GM12878 (cell line): ENCODE measurements at regions not wholly inside any gene's neighbourhood (a gene's known extent, or its start where the extent isn't known, plus 50 kb on each side); places are given as distances from the start of the nearest gene placed in this dataset.

ENCODE experiments used
- ATAC-seq: fragments of 200-7000 bp; cut with Tn5 transposase; 3 replicates; pipeline ENCODE4 v1.9.1; 2020; ENCODE audit warnings: mild to moderate bottlenecking, moderate library complexity
- BruUV-seq: library from RNA; stranded (reverse); fragments of 400-500 nt; replicated peaks from 2 replicates; lab custom pipeline; 2021; lab: Mats Ljungman, UMichigan
- CTCF ChIA-PET: fragments of 300-600 bp; sonication (Branson Sonifier 250); formaldehyde crosslinking; extraction: SDS; loops from one replicate; lab custom pipeline; 2021; ENCODE audit warnings: inconsistent platforms; lab: Yijun Ruan, JAX
- POLR2A ChIA-PET: fragments of 350-600 bp; formaldehyde crosslinking; extraction: SDS; loops from one replicate; lab custom pipeline; 2021; ENCODE audit warnings: inconsistent platforms; lab: Charles Lee
- RAD21 ChIA-PET: fragments of 300-600 bp; sonication (Branson Sonifier 250); formaldehyde crosslinking; loops from one replicate; lab custom pipeline; 2023; ENCODE audit warnings: antibody characterized with exemption; ENCODE audit not compliant: unreplicated experiment; lab: Charles Lee
- SMC1A ChIA-PET: fragments of 300-600 bp; sonication (Branson Sonifier 250); formaldehyde crosslinking; loops from one replicate; lab custom pipeline; 2023; ENCODE audit not compliant: unreplicated experiment, uncharacterized antibody; lab: Charles Lee
- DNase-seq: peaks from one replicate; pipeline ENCODE4 v3.0.0-alpha.2; 2011; ENCODE audit warnings: low read depth, low spot score
- FAIRE-seq: peaks from 3 replicates; lab custom pipeline; 2011; peaks lifted over from hg19 to GRCh38; lab: Jason Lieb, UNC
- H2AFZ ChIP-seq: 2 replicates; pipeline ENCODE4 v1.6.0; 2011; ENCODE audit warnings: low read depth, low read length, control low read depth; ENCODE audit not compliant: control insufficient read depth
- H3K27ac ChIP-seq: 2 replicates; pipeline ENCODE4 v1.5.1; 2011; ENCODE audit warnings: control low read depth; ENCODE audit not compliant: control insufficient read depth, insufficient read depth
- H3K27me3 ChIP-seq, 2 experiments: replicated peaks in 1 of 2; 2 replicates each; pipeline versions ENCODE4 v1.6.0 to v1.6.1; 2011; ENCODE audit warnings: low read length in 1 of 2; ENCODE audit not compliant: control insufficient read depth in 2 of 2, insufficient read depth in 2 of 2
- H3K36me3 ChIP-seq, 2 experiments: 2 replicates each; pipeline ENCODE4 v1.5.1; 2011; ENCODE audit warnings: low read length in 1 of 2; ENCODE audit not compliant: control insufficient read depth in 2 of 2, insufficient read depth in 2 of 2
- H3K4me1 ChIP-seq: 2 replicates; pipeline ENCODE4 v1.6.1; 2011; ENCODE audit warnings: mild to moderate bottlenecking, low read length, moderate library complexity, mixed read lengths; ENCODE audit not compliant: control insufficient read depth, insufficient read depth
- H3K4me2 ChIP-seq: 2 replicates; pipeline ENCODE4 v1.6.0; 2011; ENCODE audit warnings: control low read depth; ENCODE audit not compliant: control insufficient read depth, insufficient read depth
- H3K4me3 ChIP-seq: fragments of 200-600 bp; sonication (generic); 2 replicates; pipeline ENCODE4 v1.5.1; 2016
- H3K79me2 ChIP-seq: 2 replicates; pipeline ENCODE4 v1.6.0; 2011; ENCODE audit warnings: low read length; ENCODE audit not compliant: control insufficient read depth, insufficient read depth
- H3K9ac ChIP-seq: 2 replicates; pipeline ENCODE4 v1.8.0; 2011; ENCODE audit warnings: low read length, control low read depth, mixed read lengths; ENCODE audit not compliant: control insufficient read depth, insufficient read depth
- H3K9me3 ChIP-seq: replicated peaks from 3 replicates; pipeline ENCODE4 v1.5.1; 2011; ENCODE audit warnings: mild to moderate bottlenecking, low read length; ENCODE audit not compliant: control insufficient read depth, insufficient read depth
- H4K20me1 ChIP-seq: 2 replicates; pipeline ENCODE4 v1.6.0; 2011; ENCODE audit not compliant: control insufficient read depth, insufficient read depth
- ASH2L ChIP-seq: fragments of 300-600, 200-600 bp; sonication (generic); IDR thresholded peaks from 2 replicates; pipeline ENCODE4 v1.6.1; 2017; ENCODE audit warnings: low read depth, mild to moderate bottlenecking, borderline replicate concordance
- CBX3 ChIP-seq: fragments of 200-600 bp; sonication (generic); IDR thresholded peaks from 2 replicates; pipeline ENCODE4 v1.6.1; 2016; ENCODE audit warnings: low read depth, borderline replicate concordance
- LARP7 ChIP-seq: fragments of 450-650 bp; IDR thresholded peaks from 2 replicates; pipeline ENCODE4 v1.6.1; 2017; ENCODE audit warnings: mild to moderate bottlenecking
- POLR2AphosphoS2 ChIP-seq: IDR thresholded peaks from 2 replicates; pipeline ENCODE4 v1.6.1; 2011; ENCODE audit warnings: low read depth, mild to moderate bottlenecking, low read length, improper control_type of control experiment, moderate library complexity
- RUNX3 ChIP-seq: IDR thresholded peaks from 2 replicates; pipeline ENCODE4 v1.6.1; 2012; ENCODE audit warnings: low read length, inconsistent platforms
- SMAD1 ChIP-seq: fragments of 450-650 bp; IDR thresholded peaks from 2 replicates; pipeline ENCODE4 v1.6.1; 2018; ENCODE audit warnings: mild to moderate bottlenecking, low read depth; ENCODE audit not compliant: partially characterized antibody
- WGBS: methylation state at CpG from one replicate; pipeline ENCODE4 v1.1.6; 2016; ENCODE audit warnings: low lambda C conversion rate; ENCODE audit not compliant: insufficient replicate concordance, insufficient coverage; ENCODE audit errors: missing lambda C conversion rate; 5-methylcytosine and 5-hydroxymethylcytosine counted together
- in situ Hi-C: fragments of 300-500 bp; cut with MboI; formaldehyde crosslinking; loops from 9 replicates; pipeline ENCODE4 v1.14.3; 2018; ENCODE audit warnings: mixed read lengths
- intact Hi-C: fragments of 100-400 bp; cut with micrococcal nuclease; formaldehyde crosslinking; loops from one replicate; pipeline ENCODE4 v1.14.2; 2022; ENCODE audit not compliant: unreplicated experiment
- TF ChIP-seq, protein P1 (sequence below): fragments of 450-650 bp; IDR thresholded peaks from 2 replicates; pipeline ENCODE4 v1.6.1; 2017; ENCODE audit warnings: borderline replicate concordance
- TF ChIP-seq, protein P2 (sequence below): fragments of 450-650 bp; formaldehyde crosslinking; IDR thresholded peaks from 2 replicates; pipeline ENCODE4 v1.4.0; 2020; ENCODE audit warnings: mild to moderate bottlenecking, moderate library complexity
- TF ChIP-seq, protein P3 (sequence below): IDR thresholded peaks from 2 replicates; pipeline ENCODE4 v1.6.1; 2012; ENCODE audit warnings: improper control_type of control experiment, low read depth, low read length; ENCODE audit not compliant: insufficient replicate concordance

DNA sequence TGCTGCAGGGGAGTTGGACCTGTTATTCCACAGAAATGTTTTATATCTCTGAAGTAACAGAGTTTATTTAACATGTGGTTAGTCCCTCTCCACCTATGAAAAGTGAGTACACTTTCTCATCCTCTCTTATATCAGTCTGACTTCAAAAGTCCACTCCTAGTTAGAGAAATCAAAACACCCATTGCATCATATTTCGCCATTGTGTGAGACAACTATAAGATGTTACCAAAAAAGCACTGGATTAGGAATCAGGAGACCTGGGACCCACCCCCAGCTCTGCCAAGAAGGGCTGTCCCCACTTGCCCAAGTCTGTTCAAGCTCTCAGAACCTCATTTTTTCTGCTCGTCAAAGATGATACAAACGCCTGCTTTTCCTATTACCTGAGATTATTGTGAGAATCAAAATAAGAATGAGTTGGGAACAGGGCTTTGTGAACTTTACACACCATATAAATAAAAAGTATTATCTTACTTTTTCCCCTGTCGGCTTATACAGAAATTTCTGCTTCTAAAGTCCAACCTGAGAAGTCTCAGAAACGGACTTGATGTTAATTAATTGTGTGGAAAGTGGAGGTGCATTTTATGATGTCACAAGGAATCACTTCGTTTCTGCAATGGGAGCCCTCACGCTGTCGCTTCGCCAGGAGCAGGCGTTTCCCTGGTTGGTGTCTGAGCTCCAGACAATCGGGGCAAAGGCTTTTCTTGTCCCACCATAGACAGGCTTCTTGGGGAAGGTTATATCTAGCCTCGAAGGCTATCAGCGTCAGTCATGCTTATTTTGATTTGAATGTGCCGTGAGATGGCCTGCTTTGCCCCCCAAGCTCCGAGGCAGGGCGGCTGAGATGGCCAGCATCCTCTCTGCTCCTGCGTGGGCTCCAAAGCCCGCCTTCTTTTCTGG is 89.6 kb upstream of the ZNF516 start:
- CTCF ChIA-PET = no interaction called here
- in situ Hi-C loops = no loop called here
- no peak overlapping the region for H3K9ac ChIP-seq
- TF ChIP-seq RUNX3 (no peak), POLR2AphosphoS2 (no peak), LARP7 (no peak), CBX3 (no peak), SMAD1 (no peak), ASH2L (no peak)
- TF ChIP-seq, protein P1, sequence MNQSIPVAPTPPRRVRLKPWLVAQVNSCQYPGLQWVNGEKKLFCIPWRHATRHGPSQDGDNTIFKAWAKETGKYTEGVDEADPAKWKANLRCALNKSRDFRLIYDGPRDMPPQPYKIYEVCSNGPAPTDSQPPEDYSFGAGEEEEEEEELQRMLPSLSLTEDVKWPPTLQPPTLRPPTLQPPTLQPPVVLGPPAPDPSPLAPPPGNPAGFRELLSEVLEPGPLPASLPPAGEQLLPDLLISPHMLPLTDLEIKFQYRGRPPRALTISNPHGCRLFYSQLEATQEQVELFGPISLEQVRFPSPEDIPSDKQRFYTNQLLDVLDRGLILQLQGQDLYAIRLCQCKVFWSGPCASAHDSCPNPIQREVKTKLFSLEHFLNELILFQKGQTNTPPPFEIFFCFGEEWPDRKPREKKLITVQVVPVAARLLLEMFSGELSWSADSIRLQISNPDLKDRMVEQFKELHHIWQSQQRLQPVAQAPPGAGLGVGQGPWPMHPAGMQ = no peak
- TF ChIP-seq, protein P2, sequence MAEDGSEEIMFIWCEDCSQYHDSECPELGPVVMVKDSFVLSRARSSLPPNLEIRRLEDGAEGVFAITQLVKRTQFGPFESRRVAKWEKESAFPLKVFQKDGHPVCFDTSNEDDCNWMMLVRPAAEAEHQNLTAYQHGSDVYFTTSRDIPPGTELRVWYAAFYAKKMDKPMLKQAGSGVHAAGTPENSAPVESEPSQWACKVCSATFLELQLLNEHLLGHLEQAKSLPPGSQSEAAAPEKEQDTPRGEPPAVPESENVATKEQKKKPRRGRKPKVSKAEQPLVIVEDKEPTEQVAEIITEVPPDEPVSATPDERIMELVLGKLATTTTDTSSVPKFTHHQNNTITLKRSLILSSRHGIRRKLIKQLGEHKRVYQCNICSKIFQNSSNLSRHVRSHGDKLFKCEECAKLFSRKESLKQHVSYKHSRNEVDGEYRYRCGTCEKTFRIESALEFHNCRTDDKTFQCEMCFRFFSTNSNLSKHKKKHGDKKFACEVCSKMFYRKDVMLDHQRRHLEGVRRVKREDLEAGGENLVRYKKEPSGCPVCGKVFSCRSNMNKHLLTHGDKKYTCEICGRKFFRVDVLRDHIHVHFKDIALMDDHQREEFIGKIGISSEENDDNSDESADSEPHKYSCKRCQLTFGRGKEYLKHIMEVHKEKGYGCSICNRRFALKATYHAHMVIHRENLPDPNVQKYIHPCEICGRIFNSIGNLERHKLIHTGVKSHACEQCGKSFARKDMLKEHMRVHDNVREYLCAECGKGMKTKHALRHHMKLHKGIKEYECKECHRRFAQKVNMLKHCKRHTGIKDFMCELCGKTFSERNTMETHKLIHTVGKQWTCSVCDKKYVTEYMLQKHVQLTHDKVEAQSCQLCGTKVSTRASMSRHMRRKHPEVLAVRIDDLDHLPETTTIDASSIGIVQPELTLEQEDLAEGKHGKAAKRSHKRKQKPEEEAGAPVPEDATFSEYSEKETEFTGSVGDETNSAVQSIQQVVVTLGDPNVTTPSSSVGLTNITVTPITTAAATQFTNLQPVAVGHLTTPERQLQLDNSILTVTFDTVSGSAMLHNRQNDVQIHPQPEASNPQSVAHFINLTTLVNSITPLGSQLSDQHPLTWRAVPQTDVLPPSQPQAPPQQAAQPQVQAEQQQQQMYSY = no peak
- TF ChIP-seq, protein P3, sequence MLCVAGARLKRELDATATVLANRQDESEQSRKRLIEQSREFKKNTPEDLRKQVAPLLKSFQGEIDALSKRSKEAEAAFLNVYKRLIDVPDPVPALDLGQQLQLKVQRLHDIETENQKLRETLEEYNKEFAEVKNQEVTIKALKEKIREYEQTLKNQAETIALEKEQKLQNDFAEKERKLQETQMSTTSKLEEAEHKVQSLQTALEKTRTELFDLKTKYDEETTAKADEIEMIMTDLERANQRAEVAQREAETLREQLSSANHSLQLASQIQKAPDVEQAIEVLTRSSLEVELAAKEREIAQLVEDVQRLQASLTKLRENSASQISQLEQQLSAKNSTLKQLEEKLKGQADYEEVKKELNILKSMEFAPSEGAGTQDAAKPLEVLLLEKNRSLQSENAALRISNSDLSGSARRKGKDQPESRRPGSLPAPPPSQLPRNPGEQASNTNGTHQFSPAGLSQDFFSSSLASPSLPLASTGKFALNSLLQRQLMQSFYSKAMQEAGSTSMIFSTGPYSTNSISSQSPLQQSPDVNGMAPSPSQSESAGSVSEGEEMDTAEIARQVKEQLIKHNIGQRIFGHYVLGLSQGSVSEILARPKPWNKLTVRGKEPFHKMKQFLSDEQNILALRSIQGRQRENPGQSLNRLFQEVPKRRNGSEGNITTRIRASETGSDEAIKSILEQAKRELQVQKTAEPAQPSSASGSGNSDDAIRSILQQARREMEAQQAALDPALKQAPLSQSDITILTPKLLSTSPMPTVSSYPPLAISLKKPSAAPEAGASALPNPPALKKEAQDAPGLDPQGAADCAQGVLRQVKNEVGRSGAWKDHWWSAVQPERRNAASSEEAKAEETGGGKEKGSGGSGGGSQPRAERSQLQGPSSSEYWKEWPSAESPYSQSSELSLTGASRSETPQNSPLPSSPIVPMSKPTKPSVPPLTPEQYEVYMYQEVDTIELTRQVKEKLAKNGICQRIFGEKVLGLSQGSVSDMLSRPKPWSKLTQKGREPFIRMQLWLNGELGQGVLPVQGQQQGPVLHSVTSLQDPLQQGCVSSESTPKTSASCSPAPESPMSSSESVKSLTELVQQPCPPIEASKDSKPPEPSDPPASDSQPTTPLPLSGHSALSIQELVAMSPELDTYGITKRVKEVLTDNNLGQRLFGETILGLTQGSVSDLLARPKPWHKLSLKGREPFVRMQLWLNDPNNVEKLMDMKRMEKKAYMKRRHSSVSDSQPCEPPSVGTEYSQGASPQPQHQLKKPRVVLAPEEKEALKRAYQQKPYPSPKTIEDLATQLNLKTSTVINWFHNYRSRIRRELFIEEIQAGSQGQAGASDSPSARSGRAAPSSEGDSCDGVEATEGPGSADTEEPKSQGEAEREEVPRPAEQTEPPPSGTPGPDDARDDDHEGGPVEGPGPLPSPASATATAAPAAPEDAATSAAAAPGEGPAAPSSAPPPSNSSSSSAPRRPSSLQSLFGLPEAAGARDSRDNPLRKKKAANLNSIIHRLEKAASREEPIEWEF = no peak

More for the DNA sequence above, 89.6 kb upstream of the ZNF516 start:
- no peak for DNase-seq
- H3K9me3 ChIP-seq = no peaks in the 10 kb centered on the region
- ChIA-PET SMC1A (no interaction called here), POLR2A (no interaction called here), RAD21 (no interaction called here)
- 51% methylated on average over 18 of the region's 18 CpGs for WGBS
- no peak for FAIRE-seq
- no peak overlapping the region for H2AFZ ChIP-seq
- H3K4me1 ChIP-seq = no peaks in the 10 kb centered on the region
- no peak overlapping the region for H3K4me2 ChIP-seq
- no peak overlapping the region for H3K4me3 ChIP-seq
- H3K27ac ChIP-seq = no peak overlapping the region
- BruUV-seq = no TSS peak
- no peak for ATAC-seq
- H3K36me3 ChIP-seq = no peaks in the 10 kb centered on the region
- no peaks in the 10 kb centered on the region for H3K79me2 ChIP-seq
- intact Hi-C loops = no loop called here
- H4K20me1 ChIP-seq = no peaks in the 10 kb centered on the region
- H3K27me3 ChIP-seq = no peaks in the 10 kb centered on the region; a peak in 2 of 4 replicates
